HepG2 (cell line): ENCODE measurements at regions not wholly inside any gene's neighbourhood (a gene's known extent, or its start where the extent isn't known, plus 50 kb on each side); places are given as distances from the start of the nearest gene placed in this dataset.

ENCODE experiments used
- ATAC-seq: fragments of 200-7000 bp; cut with Tn5 transposase; 3 replicates; pipeline ENCODE4 v1.9.1; 2020; ENCODE audit warnings: mild to moderate bottlenecking, moderate library complexity
- BruUV-seq: library from RNA; stranded (reverse); fragments of 400-500 nt; replicated peaks from 2 replicates; lab custom pipeline; 2021; lab: Mats Ljungman, UMichigan
- CTCF ChIA-PET: fragments of 300-600 bp; formaldehyde crosslinking; extraction: SDS; loops from one replicate; lab custom pipeline; 2021; ENCODE audit warnings: low total read pairs, inconsistent platforms, low intra/inter-chr PET ratio; lab: Yijun Ruan, JAX
- POLR2A ChIA-PET: fragments of 350-600 bp; sonication (Branson Sonifier 250); formaldehyde crosslinking; loops from one replicate; lab custom pipeline; 2020; ENCODE audit warnings: antibody characterized with exemption, inconsistent platforms; lab: Yijun Ruan, JAX
- DNase-seq: peaks from one replicate; pipeline ENCODE4 v3.0.0-alpha.2; 2015; ENCODE audit warnings: low spot score
- FAIRE-seq: peaks from 3 replicates; lab custom pipeline; 2011; peaks lifted over from hg19 to GRCh38; lab: Jason Lieb, UNC
- H2AFZ ChIP-seq: one replicate; pipeline ENCODE4 v1.6.1; 2011; ENCODE audit warnings: low read length, inconsistent platforms
- H3K27ac ChIP-seq: fragments of 300-600 bp; 3 replicates; pipeline ENCODE4 v1.8.0; 2011; ENCODE audit warnings: mixed run types, mild to moderate bottlenecking, mixed read lengths, low read length, inconsistent platforms; ENCODE audit not compliant: insufficient read depth; ENCODE audit errors: extremely low read length
- H3K27me3 ChIP-seq, 2 experiments: fragments of 200-600 bp in 1 of 2; 2 replicates in 1 of 2; 3 replicates in 1 of 2; pipeline versions ENCODE4 v1.6.0 to v1.8.0; 2011; ENCODE audit warnings: low read length in 2 of 2, mild to moderate bottlenecking in 2 of 2, moderate library complexity in 2 of 2, inconsistent platforms in 1 of 2; ENCODE audit not compliant: insufficient read depth in 2 of 2, control insufficient read depth in 1 of 2
- H3K36me3 ChIP-seq, 2 experiments: fragments of 200-600 bp in 1 of 2; replicated peaks in 1 of 2; 2 replicates in 1 of 2; 3 replicates in 1 of 2; pipeline versions ENCODE4 v1.5.1 to v1.8.0; 2011; ENCODE audit warnings: low read length in 2 of 2, inconsistent platforms in 1 of 2; ENCODE audit not compliant: insufficient read depth in 2 of 2, control insufficient read depth in 1 of 2
- H3K4me1 ChIP-seq: 2 replicates; pipeline ENCODE4 v1.5.1; 2012; ENCODE audit warnings: low read length, inconsistent platforms; ENCODE audit not compliant: insufficient read depth
- H3K4me2 ChIP-seq: 2 replicates; pipeline ENCODE4 v1.6.0; 2011; ENCODE audit warnings: low read depth, low read length, inconsistent platforms
- H3K4me3 ChIP-seq, 3 experiments: fragments of 200-600 bp in 1 of 3; sonication (generic), shearing (Covaris generic) in 1 of 3; replicated peaks in 1 of 3; 2 replicates each; pipeline ENCODE4 v1.5.1; 2011 to 2016; ENCODE audit warnings: low read length in 3 of 3, inconsistent platforms in 2 of 3, low read depth in 2 of 3, mild to moderate bottlenecking in 2 of 3, control low read depth in 1 of 3, mixed read lengths in 1 of 3; ENCODE audit not compliant: insufficient read depth in 1 of 3
- H3K79me2 ChIP-seq: one replicate; pipeline ENCODE4 v1.6.1; 2011; ENCODE audit warnings: low read length, inconsistent platforms; ENCODE audit not compliant: insufficient read depth
- H3K9ac ChIP-seq: 2 replicates; pipeline ENCODE4 v1.6.0; 2011; ENCODE audit warnings: mild to moderate bottlenecking, low read depth, low read length, inconsistent platforms; ENCODE audit not compliant: insufficient read depth
- H3K9me3 ChIP-seq: 2 replicates; pipeline ENCODE4 v1.5.1; 2012; ENCODE audit warnings: mild to moderate bottlenecking, low read length
- H4K20me1 ChIP-seq: 2 replicates; pipeline ENCODE4 v1.6.0; 2011; ENCODE audit warnings: inconsistent platforms, mild to moderate bottlenecking, low read length, moderate library complexity; ENCODE audit not compliant: insufficient read depth
- RFX3 ChIP-seq: IDR thresholded peaks from 2 replicates; pipeline ENCODE4 v1.6.1; 2016; ENCODE audit warnings: missing biosample characterization, missing genetic modification reagents
- TCF12 ChIP-seq, 2 experiments: fragments of 450-650 bp in 1 of 2; sonication (generic) in 1 of 2; formaldehyde crosslinking in 1 of 2; IDR thresholded peaks; 2 replicates each; pipeline versions ENCODE4 v1.6.1 to v1.8.0; 2017 to 2022; ENCODE audit warnings: antibody characterized with exemption in 1 of 2, mild to moderate bottlenecking in 1 of 2, missing genetic modification reagents in 1 of 2, moderate library complexity in 1 of 2
- ZBTB44 ChIP-seq: sonication (generic); formaldehyde crosslinking; IDR thresholded peaks from 2 replicates; pipeline ENCODE4 v1.4.0; 2020; ENCODE audit warnings: missing genetic modification reagents
- ZEB1 ChIP-seq: IDR thresholded peaks from 2 replicates; pipeline ENCODE4 v1.6.1; 2012; ENCODE audit warnings: mild to moderate bottlenecking, low read depth, inconsistent platforms; ENCODE audit not compliant: insufficient replicate concordance
- ZNF276 ChIP-seq: sonication (generic); formaldehyde crosslinking; IDR thresholded peaks from 2 replicates; pipeline ENCODE4 v1.4.0; 2020; ENCODE audit warnings: mild to moderate bottlenecking, low read depth, missing genetic modification reagents
- ZNF329 ChIP-seq: sonication (generic); formaldehyde crosslinking; IDR thresholded peaks from 2 replicates; pipeline ENCODE4 v1.9.0; 2021; ENCODE audit warnings: low read depth, mild to moderate bottlenecking, missing genetic modification reagents
- ZNF660 ChIP-seq: sonication (generic); formaldehyde crosslinking; IDR thresholded peaks from 2 replicates; pipeline ENCODE4 v1.5.1; 2020; ENCODE audit warnings: mild to moderate bottlenecking, low read depth, missing genetic modification reagents, borderline replicate concordance
- WGBS: methylation state at CpG from one replicate; pipeline ENCODE4 v1.1.6; 2017; ENCODE audit warnings: low lambda C conversion rate; 5-methylcytosine and 5-hydroxymethylcytosine counted together
- in situ Hi-C: cut with HindIII; loops from 2 replicates; pipeline ENCODE4 v1.10.0; 2017; ENCODE audit warnings: low pct_unique_long_range_greater_than_20kb; ENCODE audit not compliant: extremely low pct_ligation_motif_present
- intact Hi-C: fragments of 100-400 bp; cut with micrococcal nuclease; formaldehyde crosslinking; loops from one replicate; pipeline ENCODE4 v1.10.0; 2022; ENCODE audit not compliant: unreplicated experiment
- TF ChIP-seq, protein P1 (sequence below): sonication (generic); formaldehyde crosslinking; IDR thresholded peaks from 2 replicates; pipeline ENCODE4 v1.4.0; 2020; ENCODE audit warnings: missing genetic modification reagents, borderline replicate concordance
- TF ChIP-seq, protein P2 (sequence below): sonication (generic); formaldehyde crosslinking; IDR thresholded peaks from 2 replicates; pipeline ENCODE4 v1.8.0; 2023; ENCODE audit warnings: mild to moderate bottlenecking, missing genetic modification reagents
- TF ChIP-seq, protein P3 (sequence below): fragments of 450-650 bp; IDR thresholded peaks from 2 replicates; pipeline ENCODE4 v1.6.1; 2017; ENCODE audit warnings: mild to moderate bottlenecking
- TF ChIP-seq, protein P4 (sequence below): sonication (generic); formaldehyde crosslinking; IDR thresholded peaks from 2 replicates; pipeline ENCODE4 v1.8.1; 2023; ENCODE audit warnings: mild to moderate bottlenecking, missing genetic modification reagents

DNA sequence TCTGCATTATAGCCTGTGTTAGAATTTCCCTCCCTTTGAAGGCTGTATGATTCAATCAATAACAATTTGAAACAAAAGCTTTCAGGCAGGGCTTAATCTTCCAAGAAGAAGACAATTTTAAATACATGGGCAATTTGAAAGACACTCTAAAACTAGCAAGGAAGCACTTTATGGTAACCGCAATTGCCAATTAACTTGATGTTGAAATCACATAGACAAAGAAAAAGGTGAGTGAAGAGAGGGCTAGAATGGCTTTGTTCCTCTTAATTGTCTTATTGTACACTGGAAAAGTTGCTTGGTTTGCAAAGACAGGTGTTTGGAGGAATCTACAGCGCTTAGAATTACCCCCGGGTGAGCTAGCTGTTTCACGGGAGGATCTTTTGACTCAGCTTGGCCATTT is 74.4 kb upstream of the PRKX start:
- Histone ChIP-seq H3K4me3 (no peak overlapping the region), H3K9me3 (no peaks in the 10 kb centered on the region), H3K27me3 (no peaks in the 10 kb centered on the region), H3K9ac (no peak overlapping the region), H3K4me1 (no peaks in the 10 kb centered on the region), H2AFZ (no peak overlapping the region), H3K27ac (no peak overlapping the region), H4K20me1 (no peaks in the 10 kb centered on the region), H3K4me2 (no peak overlapping the region), H3K36me3 (no peaks in the 10 kb centered on the region), H3K79me2 (no peaks in the 10 kb centered on the region)
- no peak for DNase-seq
- in situ Hi-C loops, result no loop called here
- ATAC-seq, result no peak
- FAIRE-seq, result no peak
- BruUV-seq, result no TSS peak
- POLR2A ChIA-PET, result no interaction called here
- CTCF ChIA-PET, result no interaction called here
- WGBS, result 50% methylated on average over 4 of the region's 4 CpGs
- intact Hi-C loops, result no loop called here
- TF ChIP-seq ZNF329 (CRISPR knock-in tag) (no peak), RFX3 (no peak), ZBTB44 (CRISPR knock-in tag) (no peak), TCF12 (IDR thresholded peaks at IDR 0.05) (no peak), TCF12 (CRISPR knock-in tag; IDR thresholded peaks at IDR 0.05) (no peak), ZEB1 (no peak), ZNF276 (CRISPR knock-in tag) (no peak), ZNF660 (CRISPR knock-in tag) (no peak)
- TF ChIP-seq, protein P1, sequence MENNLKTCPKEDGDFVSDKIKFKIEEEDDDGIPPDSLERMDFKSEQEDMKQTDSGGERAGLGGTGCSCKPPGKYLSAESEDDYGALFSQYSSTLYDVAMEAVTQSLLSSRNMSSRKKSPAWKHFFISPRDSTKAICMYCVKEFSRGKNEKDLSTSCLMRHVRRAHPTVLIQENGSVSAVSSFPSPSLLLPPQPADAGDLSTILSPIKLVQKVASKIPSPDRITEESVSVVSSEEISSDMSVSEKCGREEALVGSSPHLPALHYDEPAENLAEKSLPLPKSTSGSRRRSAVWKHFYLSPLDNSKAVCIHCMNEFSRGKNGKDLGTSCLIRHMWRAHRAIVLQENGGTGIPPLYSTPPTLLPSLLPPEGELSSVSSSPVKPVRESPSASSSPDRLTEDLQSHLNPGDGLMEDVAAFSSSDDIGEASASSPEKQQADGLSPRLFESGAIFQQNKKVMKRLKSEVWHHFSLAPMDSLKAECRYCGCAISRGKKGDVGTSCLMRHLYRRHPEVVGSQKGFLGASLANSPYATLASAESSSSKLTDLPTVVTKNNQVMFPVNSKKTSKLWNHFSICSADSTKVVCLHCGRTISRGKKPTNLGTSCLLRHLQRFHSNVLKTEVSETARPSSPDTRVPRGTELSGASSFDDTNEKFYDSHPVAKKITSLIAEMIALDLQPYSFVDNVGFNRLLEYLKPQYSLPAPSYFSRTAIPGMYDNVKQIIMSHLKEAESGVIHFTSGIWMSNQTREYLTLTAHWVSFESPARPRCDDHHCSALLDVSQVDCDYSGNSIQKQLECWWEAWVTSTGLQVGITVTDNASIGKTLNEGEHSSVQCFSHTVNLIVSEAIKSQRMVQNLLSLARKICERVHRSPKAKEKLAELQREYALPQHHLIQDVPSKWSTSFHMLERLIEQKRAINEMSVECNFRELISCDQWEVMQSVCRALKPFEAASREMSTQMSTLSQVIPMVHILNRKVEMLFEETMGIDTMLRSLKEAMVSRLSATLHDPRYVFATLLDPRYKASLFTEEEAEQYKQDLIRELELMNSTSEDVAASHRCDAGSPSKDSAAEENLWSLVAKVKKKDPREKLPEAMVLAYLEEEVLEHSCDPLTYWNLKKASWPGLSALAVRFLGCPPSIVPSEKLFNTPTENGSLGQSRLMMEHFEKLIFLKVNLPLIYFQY (CRISPR knock-in tag), result no peak
- TF ChIP-seq, protein P2, sequence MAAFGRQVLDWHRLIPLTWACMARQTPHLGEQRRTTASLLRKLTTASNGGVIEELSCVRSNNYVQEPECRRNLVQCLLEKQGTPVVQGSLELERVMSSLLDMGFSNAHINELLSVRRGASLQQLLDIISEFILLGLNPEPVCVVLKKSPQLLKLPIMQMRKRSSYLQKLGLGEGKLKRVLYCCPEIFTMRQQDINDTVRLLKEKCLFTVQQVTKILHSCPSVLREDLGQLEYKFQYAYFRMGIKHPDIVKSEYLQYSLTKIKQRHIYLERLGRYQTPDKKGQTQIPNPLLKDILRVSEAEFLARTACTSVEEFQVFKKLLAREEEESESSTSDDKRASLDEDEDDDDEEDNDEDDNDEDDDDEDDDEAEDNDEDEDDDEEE (CRISPR knock-in tag), result no peak
- TF ChIP-seq, protein P3, sequence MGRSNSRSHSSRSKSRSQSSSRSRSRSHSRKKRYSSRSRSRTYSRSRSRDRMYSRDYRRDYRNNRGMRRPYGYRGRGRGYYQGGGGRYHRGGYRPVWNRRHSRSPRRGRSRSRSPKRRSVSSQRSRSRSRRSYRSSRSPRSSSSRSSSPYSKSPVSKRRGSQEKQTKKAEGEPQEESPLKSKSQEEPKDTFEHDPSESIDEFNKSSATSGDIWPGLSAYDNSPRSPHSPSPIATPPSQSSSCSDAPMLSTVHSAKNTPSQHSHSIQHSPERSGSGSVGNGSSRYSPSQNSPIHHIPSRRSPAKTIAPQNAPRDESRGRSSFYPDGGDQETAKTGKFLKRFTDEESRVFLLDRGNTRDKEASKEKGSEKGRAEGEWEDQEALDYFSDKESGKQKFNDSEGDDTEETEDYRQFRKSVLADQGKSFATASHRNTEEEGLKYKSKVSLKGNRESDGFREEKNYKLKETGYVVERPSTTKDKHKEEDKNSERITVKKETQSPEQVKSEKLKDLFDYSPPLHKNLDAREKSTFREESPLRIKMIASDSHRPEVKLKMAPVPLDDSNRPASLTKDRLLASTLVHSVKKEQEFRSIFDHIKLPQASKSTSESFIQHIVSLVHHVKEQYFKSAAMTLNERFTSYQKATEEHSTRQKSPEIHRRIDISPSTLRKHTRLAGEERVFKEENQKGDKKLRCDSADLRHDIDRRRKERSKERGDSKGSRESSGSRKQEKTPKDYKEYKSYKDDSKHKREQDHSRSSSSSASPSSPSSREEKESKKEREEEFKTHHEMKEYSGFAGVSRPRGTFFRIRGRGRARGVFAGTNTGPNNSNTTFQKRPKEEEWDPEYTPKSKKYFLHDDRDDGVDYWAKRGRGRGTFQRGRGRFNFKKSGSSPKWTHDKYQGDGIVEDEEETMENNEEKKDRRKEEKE, result no peak
- TF ChIP-seq, protein P4, sequence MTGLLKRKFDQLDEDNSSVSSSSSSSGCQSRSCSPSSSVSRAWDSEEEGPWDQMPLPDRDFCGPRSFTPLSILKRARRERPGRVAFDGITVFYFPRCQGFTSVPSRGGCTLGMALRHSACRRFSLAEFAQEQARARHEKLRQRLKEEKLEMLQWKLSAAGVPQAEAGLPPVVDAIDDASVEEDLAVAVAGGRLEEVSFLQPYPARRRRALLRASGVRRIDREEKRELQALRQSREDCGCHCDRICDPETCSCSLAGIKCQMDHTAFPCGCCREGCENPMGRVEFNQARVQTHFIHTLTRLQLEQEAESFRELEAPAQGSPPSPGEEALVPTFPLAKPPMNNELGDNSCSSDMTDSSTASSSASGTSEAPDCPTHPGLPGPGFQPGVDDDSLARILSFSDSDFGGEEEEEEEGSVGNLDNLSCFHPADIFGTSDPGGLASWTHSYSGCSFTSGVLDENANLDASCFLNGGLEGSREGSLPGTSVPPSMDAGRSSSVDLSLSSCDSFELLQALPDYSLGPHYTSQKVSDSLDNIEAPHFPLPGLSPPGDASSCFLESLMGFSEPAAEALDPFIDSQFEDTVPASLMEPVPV (CRISPR knock-in tag), result no peak
